ENCODE measurements at regions not wholly inside any gene's neighbourhood (a gene's known extent, or its start where the extent isn't known, plus 50 kb on each side); places are given as distances from the start of the nearest gene placed in this dataset.

DNA sequence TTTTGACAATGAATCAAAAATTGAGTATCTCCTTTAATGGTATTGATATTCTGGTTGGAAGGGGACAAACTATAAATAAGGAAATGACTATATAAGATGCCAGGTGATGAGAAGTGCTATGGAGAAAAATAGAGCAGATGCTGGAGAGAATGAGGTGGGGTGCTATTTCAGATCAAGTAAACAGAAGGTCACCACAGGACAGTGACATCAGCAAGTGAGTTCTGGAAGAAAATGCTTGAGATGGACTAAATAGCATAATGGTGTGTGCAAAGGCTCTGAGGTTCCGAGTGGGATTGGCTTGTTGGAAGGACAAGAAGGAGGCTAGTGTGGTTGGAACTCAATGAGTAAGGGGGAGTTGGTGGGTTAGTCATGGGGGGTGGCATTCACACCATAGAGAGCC, 157.5 kb upstream of the SGCD start:
- TF ChIP-seq, protein P1, sequence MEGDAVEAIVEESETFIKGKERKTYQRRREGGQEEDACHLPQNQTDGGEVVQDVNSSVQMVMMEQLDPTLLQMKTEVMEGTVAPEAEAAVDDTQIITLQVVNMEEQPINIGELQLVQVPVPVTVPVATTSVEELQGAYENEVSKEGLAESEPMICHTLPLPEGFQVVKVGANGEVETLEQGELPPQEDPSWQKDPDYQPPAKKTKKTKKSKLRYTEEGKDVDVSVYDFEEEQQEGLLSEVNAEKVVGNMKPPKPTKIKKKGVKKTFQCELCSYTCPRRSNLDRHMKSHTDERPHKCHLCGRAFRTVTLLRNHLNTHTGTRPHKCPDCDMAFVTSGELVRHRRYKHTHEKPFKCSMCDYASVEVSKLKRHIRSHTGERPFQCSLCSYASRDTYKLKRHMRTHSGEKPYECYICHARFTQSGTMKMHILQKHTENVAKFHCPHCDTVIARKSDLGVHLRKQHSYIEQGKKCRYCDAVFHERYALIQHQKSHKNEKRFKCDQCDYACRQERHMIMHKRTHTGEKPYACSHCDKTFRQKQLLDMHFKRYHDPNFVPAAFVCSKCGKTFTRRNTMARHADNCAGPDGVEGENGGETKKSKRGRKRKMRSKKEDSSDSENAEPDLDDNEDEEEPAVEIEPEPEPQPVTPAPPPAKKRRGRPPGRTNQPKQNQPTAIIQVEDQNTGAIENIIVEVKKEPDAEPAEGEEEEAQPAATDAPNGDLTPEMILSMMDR (IDR thresholded peaks at IDR 0.05; ENCODE audit: low read depth, low read length), result no peak
- DNase-seq (ENCODE audit: low read depth, low spot score), result no peak
- in situ Hi-C loops (cut with HindIII; ENCODE audit: low sequenced_read_pairs), result no loop called here
- no peak overlapping the region for H3K4me3 ChIP-seq (ENCODE audit: low read depth, low read length)

DNA sequence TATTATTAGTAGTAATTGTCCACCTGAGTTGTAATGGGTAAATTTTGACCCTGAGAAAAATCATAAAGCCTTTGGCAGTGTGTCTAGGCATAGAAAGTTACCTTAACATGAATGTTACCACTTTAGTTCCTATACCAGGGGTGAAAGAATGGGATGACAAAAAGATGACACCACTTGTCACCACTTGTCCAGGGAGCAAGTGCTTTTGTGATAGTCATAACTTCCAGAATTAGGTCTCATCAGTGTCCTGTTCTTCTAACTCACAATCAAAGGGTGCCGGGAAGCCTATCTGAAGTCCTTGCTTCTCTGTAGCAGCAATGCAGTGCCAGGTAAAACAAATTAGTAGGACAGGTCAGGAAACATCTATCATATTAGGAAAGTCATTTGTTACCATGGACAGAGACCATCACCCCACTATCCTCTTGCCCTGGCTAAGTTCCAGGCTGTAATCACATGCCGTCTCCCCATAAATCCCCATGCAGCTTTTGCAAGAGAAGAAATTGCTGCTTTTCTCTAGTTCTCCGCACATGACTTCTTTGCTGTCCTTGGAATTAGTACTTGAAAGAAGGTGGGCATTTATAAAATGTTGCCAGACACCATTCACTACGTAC, 156.5 kb upstream of the SGCD start:
- DNase-seq (ENCODE audit: low read depth, low spot score), result no peak
- H3K4me3 ChIP-seq (ENCODE audit: low read depth, low read length), result no peak overlapping the region
- TF ChIP-seq, protein P1 (IDR thresholded peaks at IDR 0.05; ENCODE audit: low read depth, low read length), result no peak
- in situ Hi-C loops (cut with HindIII; ENCODE audit: low sequenced_read_pairs), result no loop called here

GRCh38 chr5:156174225-156174624, 152.7 kb upstream of the SGCD start:
- TF ChIP-seq, protein P1 (IDR thresholded peaks at IDR 0.05; ENCODE audit: low read depth, low read length), result no peak
- in situ Hi-C loops (cut with HindIII; ENCODE audit: low sequenced_read_pairs), result no loop called here
- H3K4me3 ChIP-seq (ENCODE audit: low read depth, low read length), result no peak overlapping the region
- no peak for DNase-seq (ENCODE audit: low read depth, low spot score)

DNA sequence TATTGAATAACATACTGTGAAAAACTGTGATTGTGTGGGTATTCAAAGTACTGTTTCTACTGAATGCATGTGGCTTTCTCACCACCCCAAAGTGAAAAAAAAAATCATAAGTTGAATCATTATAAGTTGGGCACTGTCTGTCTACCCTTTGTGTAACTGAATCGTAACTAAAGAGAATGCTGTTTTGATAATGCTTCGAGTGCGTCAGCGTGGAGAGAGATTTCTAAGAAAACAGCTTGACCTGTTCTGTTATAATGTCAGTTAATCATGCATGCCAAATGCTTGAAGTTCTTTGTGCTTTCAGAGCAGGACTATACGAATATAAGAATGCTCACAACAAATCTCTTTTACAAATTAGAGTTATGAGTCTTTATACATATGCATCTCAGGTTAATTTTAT, 148.8 kb upstream of the SGCD start:
- in situ Hi-C loops (cut with HindIII; ENCODE audit: low sequenced_read_pairs), result no loop called here
- DNase-seq (ENCODE audit: low read depth, low spot score), result no peak
- TF ChIP-seq, protein P1 (IDR thresholded peaks at IDR 0.05; ENCODE audit: low read depth, low read length), result no peak
- H3K4me3 ChIP-seq (ENCODE audit: low read depth, low read length), result no peak overlapping the region

DNA sequence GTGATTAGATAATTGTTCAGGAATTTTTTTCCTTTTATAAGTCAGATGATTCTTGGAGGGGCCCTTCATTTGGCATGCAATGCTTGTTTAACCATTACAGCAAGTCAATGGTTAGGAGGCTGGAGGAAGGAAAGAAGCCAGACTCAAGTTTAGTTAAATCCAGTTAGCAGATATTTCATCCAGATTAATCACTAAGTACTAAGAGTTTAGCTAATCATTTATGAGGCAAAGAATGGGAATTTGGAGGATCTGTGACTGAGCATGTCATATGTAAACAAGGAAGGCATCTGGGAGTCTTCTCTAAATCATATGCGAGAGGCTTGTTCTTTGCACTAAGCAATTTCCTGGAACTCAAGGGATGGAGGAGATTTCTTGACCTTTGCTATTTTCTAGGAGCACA, 145.3 kb upstream of the SGCD start:
- DNase-seq (ENCODE audit: low read depth, low spot score), result no peak
- TF ChIP-seq, protein P1 (IDR thresholded peaks at IDR 0.05; ENCODE audit: low read depth, low read length), result no peak

DNA sequence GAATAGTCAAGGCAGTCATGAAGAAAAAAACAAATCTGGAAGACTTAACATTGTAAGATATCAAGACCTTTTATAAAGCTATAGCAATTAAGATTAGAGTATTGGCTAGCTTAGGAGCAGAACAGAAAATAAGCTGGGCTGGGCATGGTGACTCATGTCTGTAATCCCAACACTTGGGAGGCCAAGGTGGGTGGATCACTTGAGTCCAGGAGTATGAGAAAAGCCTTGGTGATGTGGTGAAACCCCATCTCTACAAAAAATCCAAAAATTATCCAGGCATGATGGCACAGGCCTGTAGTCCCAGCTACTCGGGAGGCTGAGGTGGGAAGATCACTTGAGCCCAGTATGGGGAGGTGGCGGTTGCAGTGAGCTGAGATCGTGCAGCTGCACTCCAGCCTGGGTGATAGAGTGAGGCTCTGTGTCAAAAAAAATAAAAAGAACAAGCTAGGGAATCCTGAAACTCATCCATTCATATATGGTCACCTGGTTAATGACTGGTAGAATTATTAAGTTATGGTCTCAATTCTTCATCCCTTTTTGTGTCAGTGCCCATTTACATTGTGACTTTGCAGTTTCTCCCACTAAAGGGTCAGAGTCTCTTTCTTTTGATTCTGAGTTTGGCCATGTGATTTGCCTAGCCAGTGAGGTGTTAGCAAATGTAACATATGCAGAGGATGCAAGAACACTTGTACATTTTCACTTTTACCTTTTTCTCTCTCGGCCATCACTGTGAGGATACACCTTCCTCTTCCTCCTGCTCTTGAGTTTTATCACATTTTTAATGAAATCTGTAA, 144.6 kb upstream of the SGCD start:
- in situ Hi-C loops (cut with HindIII; ENCODE audit: low sequenced_read_pairs), result no loop called here
- H3K4me3 ChIP-seq (ENCODE audit: low read depth, low read length), result no peak overlapping the region
- DNase-seq (ENCODE audit: low read depth, low spot score), result no peak
- TF ChIP-seq, protein P1 (IDR thresholded peaks at IDR 0.05; ENCODE audit: low read depth, low read length), result no peak

More for the DNA sequence above, 145.3 kb upstream of the SGCD start:
- no peak overlapping the region for H3K4me3 ChIP-seq (ENCODE audit: low read depth, low read length)
- in situ Hi-C loops (cut with HindIII; ENCODE audit: low sequenced_read_pairs), result no loop called here
